NT2/D1 (cell line): ENCODE measurements at regions not wholly inside any gene's neighbourhood (a gene's known extent, or its start where the extent isn't known, plus 50 kb on each side); places are given as distances from the start of the nearest gene placed in this dataset.

ENCODE experiments used
- YY1 ChIP-seq: IDR thresholded peaks from 2 replicates; pipeline ENCODE4 v1.6.1; 2011; ENCODE audit not compliant: insufficient read length, insufficient read depth
- ZNF274 ChIP-seq: IDR thresholded peaks from 2 replicates; pipeline ENCODE4 v1.6.1; 2011; ENCODE audit warnings: mild to moderate bottlenecking, low read depth, low read length

GRCh38 chr5:124596595-124597421 is 149.6 kb downstream of the ZNF608 start:
- TF ChIP-seq ZNF274 (no peak), YY1 (no peak)
